Fibroblast of lung (primary cell): ENCODE measurements at regions not wholly inside any gene's neighbourhood (a gene's known extent, or its start where the extent isn't known, plus 50 kb on each side); places are given as distances from the start of the nearest gene placed in this dataset.

ENCODE experiments used
- CTCF ChIP-seq, 2 donors: IDR thresholded peaks in 1 of 2; conservative IDR thresholded peaks in 1 of 2; 1 replicate in 1 of 2; 2 replicates in 1 of 2; pipeline ENCODE4 v1.5.1; 2011 to 2012; ENCODE audit warnings: low read length in 2 of 2, control low read depth in 1 of 2, inconsistent platforms in 1 of 2, low read depth in 1 of 2, mild to moderate bottlenecking in 1 of 2
- EZH2 ChIP-seq: IDR thresholded peaks from 2 replicates; pipeline ENCODE4 v1.5.1; 2012; ENCODE audit warnings: low read length, control low read depth, mild to moderate bottlenecking; ENCODE audit errors: missing control alignments

- TF ChIP-seq CTCF (conservative IDR thresholded peaks at IDR 0.05 in 1 of 2, IDR thresholded peaks at IDR 0.05 in 1 of 2; ENCODE audit: low read depth in 1 of 2, low read length in 2 of 2) (no peak), EZH2 (no peak)
Measured at GRCh38 chr5:105767267-105767666, 1903.5 kb downstream of the EFNA5 start.
